Stimulated activated naive CD4-positive, alpha-beta T cell treated with Interleukin-2 at 50 U/mL for 16 hours (primary cell): ENCODE measurements at regions not wholly inside any gene's neighbourhood (a gene's known extent, or its start where the extent isn't known, plus 50 kb on each side); places are given as distances from the start of the nearest gene placed in this dataset.
"Not testable (repeated sequence)": the region's sequence is repeated elsewhere in the genome, so short reads cannot be mapped to it uniquely, and the experiment has no call there.

Experiments used
- DNase-seq: peaks from one replicate; lab custom pipeline; 2025; lab: John Stamatoyannopoulos, UW

- peak; percentile 47 for DNase-seq
Observed at GRCh38 chr2:174697255-174697654, 67.0 kb downstream of the CHRNA1 start.

GRCh38 chr2:174694920-174695319 is 69.4 kb downstream of the CHRNA1 start:
- DNase-seq = no peak

DNA sequence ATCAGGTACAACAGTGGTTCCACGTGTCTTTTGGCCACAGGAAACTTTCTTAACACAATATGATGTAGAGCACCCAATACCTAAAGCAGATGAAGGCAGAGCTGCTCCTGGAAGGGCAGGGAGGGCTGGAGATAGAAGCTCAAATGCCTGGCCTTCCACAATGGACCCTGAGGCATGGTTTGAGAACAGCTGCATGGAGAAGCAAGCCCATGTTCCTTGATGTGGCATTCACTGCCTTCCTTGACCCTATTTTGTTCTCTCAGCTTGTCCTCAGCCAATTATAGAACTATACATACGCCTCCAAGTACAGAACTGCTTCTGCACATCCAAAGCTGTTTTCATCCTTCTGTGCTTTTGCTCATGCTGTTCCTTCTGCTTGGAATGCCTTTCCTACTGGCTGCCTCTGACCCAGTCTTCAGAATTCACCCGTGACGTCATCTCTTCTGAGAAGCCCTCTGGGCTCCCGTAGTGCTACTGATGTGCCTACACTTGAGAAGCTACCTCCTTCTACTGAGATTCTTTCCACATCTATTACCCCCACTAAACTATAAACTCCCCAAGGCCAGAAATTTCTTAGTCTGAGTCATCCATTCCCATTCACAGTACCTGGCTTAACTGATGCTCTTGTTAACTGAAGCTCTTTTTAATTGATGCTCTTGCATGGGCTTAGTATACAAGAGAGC is 69.9 kb downstream of the CHRNA1 start:
- DNase-seq = no peak

GRCh38 chr2:174693344-174693743 is 70.9 kb downstream of the CHRNA1 start:
- DNase-seq = no peak

DNA sequence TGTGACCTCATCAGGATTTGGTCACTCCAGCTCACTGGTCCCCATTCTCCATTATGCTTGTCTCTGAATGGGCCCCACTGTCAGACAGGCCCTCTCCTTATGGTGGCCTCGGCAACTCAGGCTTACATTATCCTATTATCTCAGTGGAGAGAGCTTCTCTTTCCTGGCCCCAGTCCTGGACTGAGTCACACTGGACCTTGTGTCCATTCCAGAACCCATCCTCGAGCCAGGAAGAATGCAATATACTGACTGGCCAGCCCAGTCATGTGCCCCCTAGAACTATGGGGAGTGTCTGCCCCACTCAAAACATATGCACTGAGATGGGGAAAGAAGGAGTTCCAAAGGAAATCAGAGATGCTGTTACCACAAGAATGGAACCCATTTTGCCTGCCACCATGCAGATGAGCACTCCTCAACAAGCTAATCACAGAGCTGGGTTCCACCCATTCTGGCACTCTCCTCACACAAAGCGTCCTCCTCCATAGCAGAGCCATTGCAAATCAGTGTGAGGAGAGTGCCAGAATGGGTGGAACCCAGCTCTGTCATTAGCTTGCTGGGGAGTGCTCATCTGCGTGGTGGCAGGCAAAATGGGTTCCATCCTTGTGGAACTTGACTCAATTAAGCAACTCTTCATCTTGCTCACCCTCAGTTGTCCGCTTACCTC is 71.9 kb downstream of the CHRNA1 start:
- DNase-seq = no peak

DNA sequence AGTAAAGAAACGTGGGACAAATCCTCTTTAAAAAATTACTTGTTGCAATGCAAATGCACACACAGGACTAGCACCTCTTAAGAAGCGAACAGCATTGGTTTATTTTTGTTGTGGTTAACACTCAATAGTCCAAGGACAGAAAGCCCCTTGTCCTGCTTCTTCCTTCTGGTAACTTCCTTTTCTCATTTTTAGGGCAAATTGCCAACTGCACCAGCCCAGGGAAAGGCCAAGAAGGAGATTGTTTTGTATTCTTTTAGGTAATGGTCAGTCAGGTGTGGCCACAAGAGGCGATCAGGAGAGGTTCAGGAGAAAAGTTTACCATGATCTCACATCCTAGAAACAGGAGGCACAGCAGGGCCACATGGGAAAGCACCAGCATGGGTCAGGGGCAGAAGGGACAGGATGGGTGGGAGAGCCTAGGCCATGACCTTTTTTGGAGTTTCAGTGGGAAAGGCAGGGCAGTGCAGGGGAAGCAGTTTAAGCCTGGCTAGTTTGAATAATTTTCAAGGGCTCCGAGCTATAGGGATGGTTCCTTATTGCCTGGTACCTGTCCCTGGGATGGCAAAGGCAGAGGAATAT is 73.0 kb downstream of the CHRNA1 start:
- DNase-seq = no peak

DNA sequence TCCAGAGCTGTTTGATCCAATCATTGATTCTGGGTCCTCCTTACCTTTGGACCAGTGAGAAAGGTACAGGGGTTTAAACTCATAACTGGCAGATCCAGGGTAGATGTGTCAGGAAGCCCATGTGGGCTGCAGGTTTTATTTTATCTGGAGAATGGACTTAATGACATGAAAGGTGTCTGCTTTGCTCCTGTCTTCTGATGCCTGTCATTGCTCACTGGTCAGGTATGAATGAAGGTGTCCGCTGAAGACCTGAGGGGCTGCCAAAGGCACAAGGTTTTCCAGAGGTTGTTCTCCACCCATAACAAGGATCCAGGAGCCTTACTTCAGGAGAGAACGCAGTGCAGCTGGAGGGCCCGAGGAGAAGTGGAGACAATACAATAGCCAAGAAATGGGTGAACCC is 74.2 kb downstream of the CHRNA1 start:
- no peak for DNase-seq

DNA sequence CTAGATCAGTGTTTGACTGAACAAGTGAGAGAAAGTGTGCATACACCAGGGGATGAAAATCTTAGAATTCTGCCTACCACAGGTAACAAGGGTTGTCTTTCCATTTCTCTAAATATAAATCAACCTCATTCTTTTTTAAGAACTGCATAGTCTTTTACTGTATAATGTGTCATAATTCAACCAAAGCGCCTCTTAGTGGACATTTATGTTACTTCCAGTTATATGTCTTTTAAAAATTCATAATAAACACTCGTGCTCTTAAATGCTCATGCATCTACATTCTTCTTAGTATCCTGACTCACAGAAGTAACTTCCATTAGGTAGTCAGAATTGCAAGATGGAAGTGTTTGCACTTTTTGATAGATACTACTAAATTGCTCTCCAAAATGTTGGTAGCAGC is 76.2 kb downstream of the CHRNA1 start:
- DNase-seq = no peak

DNA sequence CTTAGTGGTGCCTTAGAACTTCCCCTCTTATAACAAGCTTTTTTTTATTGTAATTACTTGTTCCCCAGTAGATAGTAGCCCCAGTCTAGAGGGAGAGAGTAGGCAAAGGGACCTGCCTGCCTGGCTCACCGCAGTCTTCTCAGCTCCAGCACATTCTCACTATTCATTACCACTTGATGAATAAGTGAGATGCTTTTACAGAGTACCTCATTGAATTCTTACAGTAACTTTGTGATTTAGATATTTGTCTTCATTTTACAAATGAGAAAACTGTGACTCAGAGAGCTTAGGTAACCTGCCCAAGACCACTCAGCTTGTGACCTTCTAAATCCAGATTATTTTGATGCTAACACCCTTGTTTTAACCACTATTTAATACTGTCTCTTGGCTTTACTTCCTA is 77.8 kb downstream of the CHRNA1 start:
- no peak for DNase-seq

GRCh38 chr2:174683392-174683759 is 80.9 kb downstream of the CHRNA1 start:
- DNase-seq = peak; percentile 5

DNA sequence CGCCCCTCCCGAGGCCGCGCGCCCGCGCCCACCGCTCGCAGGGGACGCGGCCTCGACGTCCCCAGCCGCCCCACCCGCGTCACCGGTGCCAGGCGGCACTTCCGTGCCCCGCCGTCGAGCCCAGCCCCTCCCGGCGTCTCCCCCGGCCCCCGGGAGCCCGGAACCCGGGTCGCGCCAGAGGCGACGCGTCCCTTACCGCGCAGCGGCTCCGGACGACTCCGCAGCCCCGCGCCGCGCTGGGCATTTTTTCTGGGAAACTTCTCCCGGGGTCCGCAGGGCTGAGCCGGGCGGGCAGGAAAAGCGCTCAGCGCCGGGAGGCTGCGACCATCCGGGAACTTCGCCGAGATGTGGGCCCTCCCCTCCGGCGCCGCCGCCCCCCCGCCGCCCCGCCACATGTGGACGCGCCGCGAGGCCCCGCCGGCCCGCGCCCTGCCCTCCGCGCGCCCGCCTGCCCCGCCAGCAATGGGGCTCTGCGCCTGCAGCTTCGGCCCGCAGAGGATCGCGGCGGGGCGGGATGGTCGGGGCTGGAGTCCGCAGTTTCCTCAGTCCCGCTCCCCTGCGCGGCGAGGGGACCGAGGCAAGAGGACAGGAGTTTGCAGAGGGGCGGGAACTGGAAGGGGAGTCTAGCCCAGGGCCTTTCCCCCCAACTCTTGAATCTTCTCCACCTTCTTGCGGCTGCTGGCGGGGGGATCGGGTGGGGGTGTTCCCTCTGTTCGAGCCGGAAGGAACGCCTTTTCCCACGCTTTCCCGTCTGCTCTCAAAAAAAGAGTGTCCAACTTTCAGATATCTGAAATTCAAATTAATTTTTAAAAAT is 81.5 kb downstream of the CHRNA1 start:
- DNase-seq = peak; percentile 61

- peak; percentile 29 for DNase-seq
Observed at GRCh38 chr2:174682007-174682577, 82.2 kb downstream of the CHRNA1 start.

DNA sequence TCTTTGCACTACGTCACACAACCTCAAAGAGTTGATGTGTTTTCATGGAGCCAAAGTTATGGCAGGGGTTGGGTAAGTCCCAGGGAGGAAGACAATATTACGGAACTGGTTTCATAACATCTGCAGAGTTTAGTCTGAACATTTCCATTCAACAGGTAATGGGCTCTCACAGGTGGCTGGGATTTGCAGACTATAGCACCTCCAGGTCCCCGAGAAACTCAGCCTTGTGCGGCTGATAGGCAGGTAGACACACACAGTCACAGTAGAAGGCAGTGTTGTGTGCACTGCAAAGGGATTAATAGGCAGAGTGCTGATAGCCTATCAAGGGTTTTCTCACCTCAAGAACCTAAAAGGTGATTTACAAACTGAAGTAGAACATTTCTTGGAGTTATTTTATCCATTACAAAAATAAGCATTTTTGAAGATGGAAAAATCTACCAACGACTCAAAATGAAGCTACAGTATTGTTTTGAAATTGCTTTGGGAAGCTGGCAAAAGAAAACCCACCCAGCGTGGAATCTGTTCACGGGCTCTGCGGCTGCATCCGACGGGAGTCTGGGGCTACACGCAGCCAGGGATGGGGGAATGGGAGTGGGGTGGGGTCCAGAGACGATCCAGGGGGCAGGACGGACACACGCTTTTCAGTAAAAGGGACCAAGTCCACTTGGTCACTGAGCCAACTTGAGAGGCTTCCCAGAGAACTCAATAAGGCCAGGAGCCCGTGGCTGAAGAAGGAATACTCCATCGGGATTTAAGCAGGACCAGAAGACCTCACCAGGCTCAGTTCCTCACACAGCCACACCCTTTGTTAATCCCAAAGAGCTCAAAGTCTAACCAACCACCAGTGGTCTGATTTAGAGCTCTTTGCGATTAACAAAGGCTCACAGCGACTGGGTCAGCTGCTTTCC is 82.9 kb downstream of the CHRNA1 start:
- DNase-seq = no peak

GRCh38 chr2:174680221-174680620 is 82.6 kb upstream of the WIPF1 start:
- no peak for DNase-seq

- DNase-seq = no peak
Observed at GRCh38 chr2:174678395-174678794, 80.8 kb upstream of the WIPF1 start.

- peak; percentile 9 for DNase-seq
Observed at GRCh38 chr2:174675615-174676014, 78.0 kb upstream of the WIPF1 start.

DNA sequence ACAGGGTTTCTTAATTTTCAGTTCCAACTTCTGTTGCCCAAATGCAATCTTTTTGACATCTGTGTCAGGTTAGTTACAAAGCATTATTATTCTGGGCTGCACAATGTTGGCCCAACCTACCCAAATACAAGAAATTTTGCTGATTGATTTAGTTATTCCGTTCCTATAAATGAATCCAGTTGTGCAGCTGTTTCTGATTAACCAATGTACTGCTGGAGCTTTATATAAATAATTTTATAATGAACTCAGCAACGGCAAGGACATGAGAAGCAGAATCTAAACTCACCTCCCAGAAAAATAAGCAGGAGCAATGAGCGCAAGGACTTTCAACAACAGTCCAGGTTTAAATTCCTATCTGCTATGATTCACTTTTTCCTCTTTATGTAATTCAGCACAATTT is 76.3 kb upstream of the WIPF1 start:
- DNase-seq = no peak

DNA sequence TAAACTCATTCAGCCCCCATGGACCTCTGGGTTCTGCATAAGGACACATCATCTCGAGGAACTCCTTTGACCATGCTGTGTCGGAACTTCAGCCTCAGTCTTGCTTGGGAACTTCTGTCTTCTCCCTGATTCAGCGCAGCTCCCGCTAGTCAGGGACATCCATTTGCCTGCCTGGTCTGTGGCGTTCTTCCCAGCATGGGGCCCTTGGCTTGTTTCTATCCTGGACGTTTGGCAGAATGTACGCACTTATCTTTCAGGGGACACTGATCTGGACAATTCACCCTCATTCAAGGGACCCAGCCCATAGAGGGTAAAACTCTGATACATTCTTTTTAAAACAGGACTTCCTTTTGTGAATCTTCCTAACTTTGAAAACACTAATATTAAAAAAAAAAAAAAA is 75.8 kb upstream of the WIPF1 start:
- no peak for DNase-seq

- not testable (repeated sequence) for DNase-seq
Observed at GRCh38 chr2:174671532-174671931, 73.9 kb upstream of the WIPF1 start.

GRCh38 chr2:174670446-174670845 is 72.8 kb upstream of the WIPF1 start:
- DNase-seq = no peak

GRCh38 chr2:174669336-174669735 is 71.7 kb upstream of the WIPF1 start:
- DNase-seq = no peak
